Thyroid gland (tissue), 4 donors: ENCODE measurements at regions not wholly inside any gene's neighbourhood (a gene's known extent, or its start where the extent isn't known, plus 50 kb on each side); places are given as distances from the start of the nearest gene placed in this dataset.

Experiments
- CTCF ChIP-seq, 6 experiments: fragments of 200-600 bp in 3 of 6; fragments of 450-650 bp in 3 of 6; sonication (generic) in 3 of 6; IDR thresholded peaks; one replicate each; pipeline ENCODE4 v1.5.1; 2016 to 2019; ENCODE audit warnings: antibody characterized with exemption in 6 of 6, mild to moderate bottlenecking in 2 of 6, inconsistent platforms in 1 of 6, moderate library complexity in 1 of 6
- POLR2A ChIP-seq, 2 donors: fragments of 450-650 bp; IDR thresholded peaks; one replicate each; pipeline ENCODE4 v1.6.1; 2017; ENCODE audit warnings: antibody characterized with exemption in 2 of 2, mild to moderate bottlenecking in 2 of 2, moderate library complexity in 1 of 2

DNA sequence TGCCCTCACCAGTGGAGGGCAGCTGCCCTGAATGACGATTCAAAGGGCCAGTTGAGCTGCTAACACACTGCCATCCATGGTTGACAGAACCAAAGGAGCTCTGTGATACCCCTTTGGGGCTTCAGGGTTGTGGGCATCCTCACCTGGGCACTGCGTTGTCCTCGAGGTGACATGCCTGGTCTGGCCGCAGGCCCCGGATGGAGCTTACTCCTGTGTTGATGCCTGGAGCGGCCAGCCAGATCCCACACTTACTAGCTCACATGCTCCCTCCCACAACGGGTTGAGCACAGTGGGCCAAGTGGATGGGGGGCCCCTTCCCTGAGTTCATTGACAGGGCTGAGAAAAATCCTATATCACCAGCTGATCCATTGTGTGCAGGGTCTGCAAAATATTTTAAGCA, 898.9 kb downstream of the TAF11L14 start:
- TF ChIP-seq POLR2A (IDR thresholded peaks at IDR 0.05): no peak
- no peak for TF ChIP-seq CTCF (IDR thresholded peaks at IDR 0.05)
